HT-29 (cell line): ENCODE measurements at regions not wholly inside any gene's neighbourhood (a gene's known extent, or its start where the extent isn't known, plus 50 kb on each side); places are given as distances from the start of the nearest gene placed in this dataset.
"Not testable (repeated sequence)": the region's sequence is repeated elsewhere in the genome, so short reads cannot be mapped to it uniquely, and the experiment has no call there.

Experiments used
- DNase-seq: peaks from one replicate; pipeline ENCODE4 v3.0.0-alpha.2; 2015; ENCODE audit warnings: low spot score

- no peak for DNase-seq
Observed at GRCh38 chr2:59339837-59340207, 1098.7 kb upstream of the FANCL start.

- DNase-seq = no peak
Observed at GRCh38 chr2:59339121-59339836, 1098.2 kb upstream of the FANCL start.

GRCh38 chr2:59333007-59333406 is 1091.9 kb upstream of the FANCL start:
- no peak for DNase-seq

- not testable (repeated sequence) for DNase-seq
Observed at GRCh38 chr2:59326581-59327365, 1085.6 kb upstream of the FANCL start.

DNA sequence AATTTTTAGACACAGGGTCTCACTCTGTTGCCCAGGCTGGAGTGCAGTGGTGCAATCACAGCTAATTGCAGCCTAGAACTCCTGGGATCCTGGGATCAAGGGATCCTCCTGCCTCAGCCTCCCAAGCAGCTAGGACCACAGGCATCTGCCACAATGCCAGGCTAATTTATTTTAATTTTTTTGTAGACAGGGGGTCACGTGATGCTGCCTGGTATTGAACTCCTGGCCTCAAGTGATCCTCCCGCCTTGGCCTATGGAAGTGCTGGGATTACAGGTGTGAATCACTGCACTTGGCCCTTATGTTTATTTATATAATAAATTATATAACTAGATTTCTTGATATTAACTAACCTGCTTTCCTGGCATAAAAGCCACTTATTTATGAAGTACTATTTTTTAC is 1081.7 kb upstream of the FANCL start:
- DNase-seq = no peak

DNA sequence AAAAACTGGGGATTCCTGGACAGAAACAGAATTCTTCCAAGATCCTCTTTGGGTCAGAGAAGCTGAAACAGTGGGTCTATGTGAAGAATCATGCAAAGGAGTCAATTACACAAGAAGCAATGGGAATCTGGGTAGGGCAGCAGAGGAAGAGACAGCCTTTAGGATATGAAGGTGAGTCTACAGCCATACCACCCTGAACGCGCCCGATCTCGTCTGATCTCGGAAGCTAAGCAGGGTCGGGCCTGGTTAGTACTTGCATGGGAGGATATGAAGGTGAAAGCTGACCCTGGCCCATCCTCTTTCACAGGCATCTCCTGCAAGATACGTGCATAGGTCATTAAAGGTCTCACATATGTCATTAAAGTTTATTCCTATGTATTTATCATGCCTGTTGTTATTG is 1080.9 kb upstream of the FANCL start:
- no peak for DNase-seq

DNA sequence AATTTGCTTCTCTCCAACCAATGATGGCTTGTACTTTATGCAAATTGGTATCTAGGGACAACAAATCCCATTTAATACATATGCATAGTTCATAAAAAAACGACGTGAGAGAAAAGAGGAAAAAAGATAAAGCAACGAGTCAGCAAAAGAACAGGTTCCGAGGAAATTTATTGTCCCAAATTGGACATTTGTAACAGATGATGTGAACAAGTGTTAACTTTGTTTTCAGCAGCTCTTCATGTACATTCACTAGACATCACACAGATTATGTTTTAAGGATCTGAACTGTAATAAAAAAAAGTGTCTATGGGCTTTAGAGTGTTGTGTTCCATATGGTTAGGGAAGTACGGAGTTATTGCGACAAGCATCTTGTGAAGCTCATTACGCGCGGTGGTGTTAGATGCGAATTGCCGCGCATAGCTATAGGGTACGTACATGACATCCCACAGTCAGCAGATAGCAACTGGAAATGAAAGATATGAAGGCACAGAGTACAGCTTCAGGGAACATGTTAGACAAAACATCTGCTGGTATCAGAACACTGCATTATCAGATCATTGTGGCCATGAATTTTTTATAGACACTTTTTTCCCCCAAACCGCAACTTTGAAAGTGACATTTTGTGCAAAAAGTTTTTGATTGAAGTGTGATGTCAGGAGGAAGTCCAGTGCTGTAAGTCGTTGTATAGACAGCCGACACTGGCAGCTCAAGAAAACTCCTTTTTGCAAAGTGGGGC is 1073.1 kb upstream of the FANCL start:
- DNase-seq = no peak

DNA sequence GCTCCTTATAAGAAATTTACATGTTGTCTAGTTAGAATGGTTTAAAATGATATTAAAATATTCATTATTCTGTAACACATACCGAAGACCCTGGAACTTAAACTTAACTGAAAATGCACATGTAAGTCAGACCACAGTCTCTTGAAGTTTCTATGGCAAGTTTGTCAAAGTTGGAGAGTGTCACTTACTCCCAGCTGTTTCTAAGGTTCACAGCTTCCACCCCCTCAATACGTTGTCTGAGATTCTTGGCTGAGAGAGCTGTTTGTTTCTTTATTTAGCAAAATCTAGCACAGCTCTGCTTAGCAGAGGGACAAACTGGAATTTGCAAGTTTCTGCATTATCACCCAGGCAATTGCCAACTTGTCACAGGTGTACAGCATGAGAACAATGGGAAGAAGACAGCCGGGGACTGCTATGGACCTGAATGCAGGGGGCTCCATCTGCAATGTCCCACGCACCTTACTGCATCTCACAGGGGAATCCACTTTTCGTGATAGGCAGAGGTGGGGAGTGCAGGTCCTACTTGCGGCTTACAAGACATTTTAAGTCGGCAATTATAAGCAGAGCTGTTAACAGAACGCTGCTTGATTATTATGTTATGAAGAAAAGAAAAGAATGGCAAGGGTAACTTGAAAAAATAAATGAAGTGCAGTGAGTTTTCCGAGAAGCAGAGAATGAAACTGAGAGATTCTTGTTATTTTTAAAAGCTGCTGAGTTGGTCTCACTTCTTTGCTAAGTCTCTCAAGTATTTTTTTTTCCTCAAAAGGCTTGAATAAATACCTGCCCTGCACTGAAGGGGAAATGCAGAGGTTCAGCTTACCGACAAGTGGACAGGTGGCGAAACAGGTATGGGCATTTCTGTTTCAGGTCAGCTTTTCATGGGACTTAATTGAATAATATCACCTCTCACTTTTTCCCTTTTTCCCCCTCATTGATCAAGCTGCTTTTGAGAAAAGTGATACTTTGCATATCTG is 1072.1 kb upstream of the FANCL start:
- no peak for DNase-seq

DNA sequence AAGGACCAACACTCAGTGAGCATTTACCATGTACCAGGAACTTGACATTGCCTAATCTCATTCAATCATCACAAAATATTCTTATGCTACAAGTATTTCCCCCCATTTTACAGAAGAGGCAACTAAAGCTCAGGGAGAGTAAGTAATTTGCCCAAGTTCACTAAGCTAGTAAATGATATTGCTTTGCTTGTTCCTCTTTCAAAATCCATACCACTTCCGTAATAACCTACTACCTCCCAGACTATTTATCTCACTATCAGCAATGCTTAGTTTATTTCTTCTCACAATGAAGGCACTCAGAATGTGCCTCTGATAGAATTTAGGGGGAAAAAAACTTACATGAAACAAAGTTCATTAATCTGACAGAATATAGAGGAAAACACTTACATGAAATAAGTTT is 1070.9 kb upstream of the FANCL start:
- no peak for DNase-seq

- DNase-seq = no peak
Observed at GRCh38 chr2:59308108-59308507, 1067.0 kb upstream of the FANCL start.

DNA sequence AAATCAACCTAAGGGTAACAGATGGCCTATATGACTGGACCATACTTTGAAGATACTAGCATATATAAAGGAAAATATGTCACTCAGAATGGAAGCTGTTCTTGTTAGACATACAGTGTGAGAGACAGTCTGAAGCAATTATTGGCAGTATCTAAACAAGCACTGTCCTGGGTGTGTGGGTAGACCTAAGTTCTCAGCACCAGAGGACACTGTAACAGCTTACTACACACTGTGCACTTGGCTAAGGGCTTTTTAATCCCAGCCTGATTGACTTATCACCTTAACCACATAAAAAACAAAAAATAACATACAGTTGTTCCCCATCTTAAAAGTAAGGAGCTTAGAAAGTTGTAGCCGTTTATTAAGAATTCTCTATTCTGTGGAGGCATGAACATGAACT is 1066.1 kb upstream of the FANCL start:
- no peak for DNase-seq

DNA sequence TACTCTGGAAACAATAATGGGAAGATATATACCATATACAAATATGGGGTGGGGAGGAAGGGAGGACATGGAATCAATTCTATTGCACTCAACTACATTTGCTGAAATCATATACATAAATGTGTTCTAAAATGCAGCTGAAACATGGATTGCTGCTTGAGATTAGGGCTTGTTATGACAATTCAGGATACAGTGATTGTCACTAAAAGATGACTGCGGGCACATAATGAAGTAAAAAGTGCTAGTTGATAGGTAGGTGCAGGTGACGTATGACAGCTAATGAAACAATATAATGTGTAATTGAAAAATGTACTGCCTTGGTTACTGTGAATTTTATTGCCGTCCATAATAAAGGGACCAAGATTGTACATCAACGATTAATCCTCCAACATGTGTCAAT is 1062.1 kb upstream of the FANCL start:
- no peak for DNase-seq

DNA sequence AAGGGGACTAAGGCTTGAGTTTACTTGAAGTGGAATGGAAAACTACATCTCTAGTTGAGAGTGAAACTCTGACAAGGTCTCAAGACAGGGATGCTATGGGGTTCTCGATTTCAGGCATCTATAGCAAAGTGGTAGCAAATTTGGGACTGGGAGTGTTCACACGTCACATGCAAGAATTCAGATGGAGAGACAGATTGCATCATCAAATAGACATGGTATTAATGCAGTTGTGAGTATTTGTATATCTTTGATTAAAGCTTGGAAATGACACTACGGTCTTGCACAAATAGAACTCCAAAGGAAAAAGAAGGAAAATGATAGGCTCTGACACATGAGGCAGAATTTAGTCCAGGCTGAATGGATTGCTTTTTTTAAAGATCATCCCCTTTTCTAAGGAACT is 1061.6 kb upstream of the FANCL start:
- DNase-seq = no peak

DNA sequence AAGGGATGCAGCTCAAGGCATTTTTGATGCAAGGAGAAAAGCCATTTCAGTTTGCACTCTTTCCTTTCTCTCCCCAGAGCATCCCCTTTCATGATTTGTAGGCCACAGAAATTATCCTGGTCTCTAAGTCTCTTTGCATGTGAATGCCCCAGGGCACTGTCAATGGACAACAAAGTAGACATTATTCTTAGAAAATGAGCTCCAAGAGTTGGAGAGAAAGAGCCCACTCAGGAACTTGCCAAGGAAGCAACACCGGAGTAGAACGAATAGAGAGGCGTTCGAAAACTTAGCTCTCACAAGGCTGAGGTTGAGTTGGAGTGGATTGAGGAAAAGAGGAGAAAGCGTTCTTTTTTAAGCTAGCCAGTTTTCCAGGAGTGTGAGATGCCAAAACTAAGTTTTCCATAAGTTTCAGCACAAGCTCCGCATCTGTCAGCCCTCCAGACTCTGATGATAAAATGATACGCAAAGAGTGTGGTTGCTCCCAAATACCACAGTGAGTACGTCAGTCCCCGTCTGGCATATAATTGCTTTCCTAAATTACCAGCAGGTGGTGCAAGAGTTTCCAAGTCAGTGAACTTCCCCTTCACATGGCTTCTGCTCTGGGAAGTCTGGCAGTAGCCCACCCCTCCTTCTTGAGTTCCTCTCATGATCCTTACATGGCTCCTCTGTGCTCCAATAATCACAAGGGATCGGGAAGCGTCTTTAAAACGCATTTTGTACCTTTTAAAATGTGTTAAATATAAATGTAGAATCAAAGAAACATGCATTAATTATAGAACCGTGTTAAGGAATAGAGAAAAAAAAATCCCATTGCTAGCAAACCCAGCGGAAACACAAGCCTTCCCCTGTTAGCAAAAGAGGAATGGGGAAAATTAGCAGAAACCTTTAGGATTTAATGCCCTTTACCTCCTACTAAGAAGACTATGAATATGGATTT is 1060.6 kb upstream of the FANCL start:
- DNase-seq = peak; percentile 49

- no peak for DNase-seq
Observed at GRCh38 chr2:59297816-59298215, 1056.7 kb upstream of the FANCL start.

DNA sequence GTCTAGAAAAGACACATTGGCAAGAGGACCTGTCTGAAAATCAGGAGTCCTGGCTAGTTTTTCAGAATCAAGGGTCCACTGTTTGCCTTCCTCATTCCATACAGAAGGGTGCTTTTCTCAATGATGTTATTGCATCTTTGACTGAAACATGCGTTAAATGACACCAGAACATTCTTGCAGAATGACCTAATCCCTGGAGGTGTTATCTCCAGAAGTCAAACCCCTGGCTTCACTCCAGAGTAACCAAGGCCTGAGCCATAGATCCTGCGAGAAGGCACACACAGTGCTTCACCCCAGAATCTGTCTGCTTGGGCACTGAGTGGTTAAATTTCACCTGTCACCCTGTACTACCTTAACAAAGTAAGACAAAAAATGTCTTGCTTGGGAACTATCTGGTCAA is 1055.2 kb upstream of the FANCL start:
- DNase-seq = no peak

- DNase-seq = no peak
Observed at GRCh38 chr2:59295524-59296162, 1054.5 kb upstream of the FANCL start.

DNA sequence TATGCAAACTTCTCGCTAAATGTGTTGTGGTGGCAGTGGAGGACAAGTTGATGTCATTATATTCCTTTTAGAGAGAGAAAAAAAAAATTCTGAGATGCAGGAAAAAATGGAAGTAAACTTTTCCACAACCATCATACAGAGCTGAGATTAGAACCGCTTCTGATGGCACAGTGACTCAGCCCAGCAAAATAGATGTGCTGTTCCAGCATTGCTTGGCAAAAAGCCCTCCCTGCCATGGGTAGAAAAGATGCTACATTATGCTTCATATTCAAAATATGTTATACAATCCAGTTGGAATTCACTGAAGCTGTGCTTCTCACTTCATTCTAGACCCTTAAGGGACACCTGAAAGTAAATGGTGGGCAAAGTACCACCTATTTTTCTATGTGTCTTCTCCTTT is 1047.6 kb upstream of the FANCL start:
- no peak for DNase-seq

GRCh38 chr2:59282374-59283057 is 1041.4 kb upstream of the FANCL start:
- no peak for DNase-seq
